Spleen (tissue), 11 donors: ENCODE measurements at regions not wholly inside any gene's neighbourhood (a gene's known extent, or its start where the extent isn't known, plus 50 kb on each side); places are given as distances from the start of the nearest gene placed in this dataset.

Source experiments
- DNase-seq: peaks from one replicate; pipeline ENCODE4 v3.0.0-alpha.2; 2020
- H3K27ac ChIP-seq, 8 donors: fragments of 200-600 bp; sonication (generic) in 7 of 8; 1 replicate in 4 of 8; 2 replicates in 4 of 8; pipeline versions ENCODE4 v1.5.0 to v1.8.0; 2016 to 2021; ENCODE audit warnings: inconsistent platforms in 4 of 8, mild to moderate bottlenecking in 4 of 8, moderate library complexity in 1 of 8
- H3K27me3 ChIP-seq, 7 donors: fragments of 200-600 bp; sonication (generic) in 6 of 7; replicated peaks in 1 of 7; 1 replicate in 4 of 7; 2 replicates in 3 of 7; pipeline versions ENCODE4 v1.5.0 to v1.8.0; 2016 to 2021; ENCODE audit warnings: inconsistent platforms in 3 of 7, mild to moderate bottlenecking in 1 of 7
- H3K36me3 ChIP-seq, 6 donors: fragments of 200-600 bp; sonication (generic) in 5 of 6; 1 replicate in 4 of 6; 2 replicates in 2 of 6; pipeline versions ENCODE4 v1.5.0 to v1.8.0; 2016 to 2021; ENCODE audit warnings: inconsistent platforms in 2 of 6
- H3K4me1 ChIP-seq, 6 donors: fragments of 200-600 bp; sonication (generic) in 5 of 6; 1 replicate in 3 of 6; 2 replicates in 3 of 6; pipeline versions ENCODE4 v1.5.0 to v1.8.0; 2016 to 2021; ENCODE audit warnings: inconsistent platforms in 3 of 6
- H3K4me3 ChIP-seq, 8 donors: fragments of 200-600 bp; sonication (generic) in 7 of 8; 1 replicate in 4 of 8; 2 replicates in 4 of 8; pipeline versions ENCODE4 v1.5.0 to v1.8.0; 2016 to 2021; ENCODE audit warnings: inconsistent platforms in 4 of 8, mild to moderate bottlenecking in 4 of 8, moderate library complexity in 2 of 8
- H3K9me3 ChIP-seq, 8 donors: fragments of 200-600 bp; sonication (generic) in 7 of 8; 1 replicate in 4 of 8; 2 replicates in 4 of 8; pipeline versions ENCODE4 v1.5.0 to v1.8.0; 2016 to 2021; ENCODE audit warnings: inconsistent platforms in 4 of 8
- POLR2A ChIP-seq, 3 donors: fragments of 450-650 bp; IDR thresholded peaks; one replicate each; pipeline ENCODE4 v1.5.1; 2017; ENCODE audit warnings: antibody characterized with exemption in 3 of 3, mild to moderate bottlenecking in 1 of 3
- POLR2AphosphoS5 ChIP-seq, 3 donors: sonication (generic); formaldehyde crosslinking; IDR thresholded peaks; one replicate each; pipeline ENCODE4 v1.5.1; 2017; ENCODE audit warnings: antibody characterized with exemption in 3 of 3
- WGBS, 5 donors: extraction: QIAGEN DNeasy Blood & Tissue Kit in 3 of 5; methylation state at CpG; one replicate each; pipeline versions ENCODE4 v1.1.5 to v1.1.7; 2013 to 2018; 5-methylcytosine and 5-hydroxymethylcytosine counted together
- intact Hi-C: fragments of 100-400 bp; cut with DNase I; formaldehyde crosslinking; loops from one replicate; pipeline ENCODE4 v1.15.0; 2023; ENCODE audit warnings: low total_unique reads
- TF ChIP-seq, protein P1 (sequence below), 11 experiments: fragments of 200-600 bp in 7 of 11; fragments of 450-650 bp in 4 of 11; sonication (generic) in 4 of 11; IDR thresholded peaks in 8 of 11; conservative IDR thresholded peaks in 3 of 11; 1 replicate in 7 of 11; 2 replicates in 4 of 11; pipeline versions ENCODE4 v1.4.0 to v1.8.0; 2016 to 2021; ENCODE audit warnings: antibody characterized with exemption in 11 of 11, inconsistent platforms in 4 of 11, mild to moderate bottlenecking in 1 of 11
- donor health status: healthy with polysubstance abuse.
- donor health status: DM: no; HTN: no; CAD: no; lungs with moderate emphysema.
- donor health status: DM: no; HTN: no; CAD: no.
- donor health status: Bipolar disorder and iron deficiency.
- donor health status: healthy.
- donor health status: DM: no; HTN: no; CAD: no.
- donor health status: DM: yes; HTN: yes; CAD: no.

DNA sequence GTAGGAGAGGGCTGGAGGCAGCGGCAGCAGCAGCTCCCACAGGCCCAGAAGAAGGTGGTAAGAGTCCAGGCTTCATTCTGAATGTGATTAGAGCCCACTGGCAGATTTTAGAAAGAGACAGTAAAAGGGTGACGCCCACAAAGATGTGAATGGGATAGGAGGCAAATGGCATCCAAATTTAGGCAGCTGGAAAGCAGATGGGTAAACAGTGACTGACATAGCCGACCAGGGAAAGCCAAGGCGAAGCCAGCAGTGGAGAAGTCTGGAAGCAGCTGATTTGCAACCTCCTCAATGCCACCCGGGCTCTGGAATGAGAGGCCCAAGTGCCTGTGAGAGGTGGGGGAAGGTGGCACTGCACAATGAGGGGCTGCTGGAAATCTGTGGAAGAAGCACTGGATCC, 103.3 kb downstream of the C5orf15 start:
- peaks cover 0 to 11% (median 0%) of the 10 kb centered on the region in 7 donors for H3K27me3 ChIP-seq
- no peaks in the 10 kb centered on the region for H3K9me3 ChIP-seq
- peak; percentile 50 for DNase-seq
- 78 to 88% (median 80%) methylated on average over 5 of the region's 5 CpGs for WGBS, 5 donors
- TF ChIP-seq POLR2A (IDR thresholded peaks at IDR 0.05) = no peak
- TF ChIP-seq, protein P1, sequence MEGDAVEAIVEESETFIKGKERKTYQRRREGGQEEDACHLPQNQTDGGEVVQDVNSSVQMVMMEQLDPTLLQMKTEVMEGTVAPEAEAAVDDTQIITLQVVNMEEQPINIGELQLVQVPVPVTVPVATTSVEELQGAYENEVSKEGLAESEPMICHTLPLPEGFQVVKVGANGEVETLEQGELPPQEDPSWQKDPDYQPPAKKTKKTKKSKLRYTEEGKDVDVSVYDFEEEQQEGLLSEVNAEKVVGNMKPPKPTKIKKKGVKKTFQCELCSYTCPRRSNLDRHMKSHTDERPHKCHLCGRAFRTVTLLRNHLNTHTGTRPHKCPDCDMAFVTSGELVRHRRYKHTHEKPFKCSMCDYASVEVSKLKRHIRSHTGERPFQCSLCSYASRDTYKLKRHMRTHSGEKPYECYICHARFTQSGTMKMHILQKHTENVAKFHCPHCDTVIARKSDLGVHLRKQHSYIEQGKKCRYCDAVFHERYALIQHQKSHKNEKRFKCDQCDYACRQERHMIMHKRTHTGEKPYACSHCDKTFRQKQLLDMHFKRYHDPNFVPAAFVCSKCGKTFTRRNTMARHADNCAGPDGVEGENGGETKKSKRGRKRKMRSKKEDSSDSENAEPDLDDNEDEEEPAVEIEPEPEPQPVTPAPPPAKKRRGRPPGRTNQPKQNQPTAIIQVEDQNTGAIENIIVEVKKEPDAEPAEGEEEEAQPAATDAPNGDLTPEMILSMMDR (IDR thresholded peaks at IDR 0.05 in 8 of 11, conservative IDR thresholded peaks at IDR 0.05 in 3 of 11) = no peak
- no peak for TF ChIP-seq POLR2AphosphoS5 (IDR thresholded peaks at IDR 0.05)
- intact Hi-C loops = loop anchor here (5.0 to 10.0 kb wide), 2 partner anchors 110 to 443 kb away; no protein-coding TSS in a partner anchor
- H3K4me3 ChIP-seq = no peak overlapping the region
- peaks cover 0 to 13% (median 5%) of the 10 kb centered on the region in 6 donors for H3K4me1 ChIP-seq
- no peaks in the 10 kb centered on the region for H3K36me3 ChIP-seq
- no peak overlapping the region for H3K27ac ChIP-seq

DNA sequence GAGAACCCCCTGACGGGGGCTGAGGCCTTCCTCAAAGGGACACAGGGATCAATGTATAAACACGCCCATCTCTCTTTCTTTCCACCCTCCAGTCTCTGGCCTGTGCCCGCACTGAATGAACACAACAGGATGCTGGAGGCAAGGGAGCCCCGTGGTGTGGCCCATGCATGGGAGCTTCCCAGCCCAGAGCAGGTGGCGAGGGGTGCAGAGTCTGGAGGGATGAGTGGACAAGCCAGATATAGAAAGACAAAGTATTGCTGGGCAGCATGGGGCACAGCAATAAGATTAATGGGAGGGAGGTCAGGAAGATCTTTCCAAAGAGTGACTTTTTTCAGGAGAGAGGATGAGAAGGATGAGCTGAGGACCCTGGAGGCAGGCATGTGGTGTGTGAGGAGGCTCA, 103.7 kb downstream of the C5orf15 start:
- peaks cover 0 to 7% (median 0%) of the 10 kb centered on the region in 7 donors for H3K27me3 ChIP-seq
- TF ChIP-seq POLR2AphosphoS5 (IDR thresholded peaks at IDR 0.05) (no peak), POLR2A (IDR thresholded peaks at IDR 0.05) (no peak)
- TF ChIP-seq, protein P1 (IDR thresholded peaks at IDR 0.05 in 8 of 11, conservative IDR thresholded peaks at IDR 0.05 in 3 of 11) = no peak
- no peak overlapping the region for H3K27ac ChIP-seq
- no peaks in the 10 kb centered on the region for H3K9me3 ChIP-seq
- intact Hi-C loops = loop anchor here (5.0 to 10.0 kb wide), 2 partner anchors 110 to 442 kb away; no protein-coding TSS in a partner anchor
- no peaks in the 10 kb centered on the region for H3K36me3 ChIP-seq
- H3K4me3 ChIP-seq = no peak overlapping the region
- DNase-seq = peak; percentile 58
- 78 to 93% (median 83%) methylated on average over 5 of the region's 5 CpGs for WGBS, 5 donors
- H3K4me1 ChIP-seq = peaks cover 0 to 12% (median 5%) of the 10 kb centered on the region in 6 donors

DNA sequence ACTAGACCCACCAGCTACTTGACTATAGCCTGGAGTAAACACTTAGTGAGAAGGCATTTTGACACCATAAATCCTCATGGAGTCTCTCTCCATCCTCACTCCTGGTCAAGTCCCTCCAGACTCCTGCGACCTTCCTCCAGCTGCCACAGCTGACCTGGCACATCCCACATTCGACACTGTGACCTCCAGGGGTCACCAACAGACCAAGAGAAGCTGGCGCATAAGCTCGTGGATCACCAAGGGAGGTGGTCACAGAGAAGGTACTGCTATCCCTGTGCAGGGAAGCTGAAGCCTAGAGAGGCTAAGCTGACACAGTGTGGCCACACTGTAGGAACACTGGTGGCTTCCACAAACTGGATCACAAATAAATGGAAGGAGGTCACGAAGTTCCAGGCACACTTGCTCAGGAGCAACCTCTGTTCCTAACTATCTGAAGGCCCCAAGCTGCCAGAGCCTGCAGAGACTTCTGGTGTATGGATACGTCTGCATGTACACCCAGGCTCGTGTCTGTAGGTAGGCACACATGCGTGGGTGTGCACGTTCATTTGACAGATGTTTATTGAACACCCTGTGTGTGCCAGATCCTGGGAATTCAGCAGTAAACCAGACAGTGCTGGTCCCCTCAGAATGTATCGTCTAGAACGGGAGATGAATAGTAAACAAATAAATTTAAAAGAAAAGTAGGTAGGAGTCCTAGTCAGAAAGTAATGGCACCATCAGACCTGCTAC, 104.4 kb downstream of the C5orf15 start:
- H3K4me3 ChIP-seq = no peak overlapping the region
- H3K27me3 ChIP-seq = peaks cover 0 to 3% (median 0%) of the 10 kb centered on the region in 7 donors
- WGBS, 5 donors = 72 to 83% (median 79%) methylated on average over 11 of the region's 11 CpGs
- peaks cover 0 to 5% (median 1%) of the 10 kb centered on the region in 6 donors for H3K4me1 ChIP-seq
- no peaks in the 10 kb centered on the region for H3K36me3 ChIP-seq
- H3K9me3 ChIP-seq = no peaks in the 10 kb centered on the region
- TF ChIP-seq POLR2A (IDR thresholded peaks at IDR 0.05) (no peak), POLR2AphosphoS5 (IDR thresholded peaks at IDR 0.05) (no peak)
- TF ChIP-seq, protein P1 (IDR thresholded peaks at IDR 0.05 in 8 of 11, conservative IDR thresholded peaks at IDR 0.05 in 3 of 11) = no peak
- peak; percentile 60 for DNase-seq
- H3K27ac ChIP-seq = no peak overlapping the region
- intact Hi-C loops = loop anchor here (10.0 kb wide), 1 partner anchor 109 kb away; no protein-coding TSS in a partner anchor

DNA sequence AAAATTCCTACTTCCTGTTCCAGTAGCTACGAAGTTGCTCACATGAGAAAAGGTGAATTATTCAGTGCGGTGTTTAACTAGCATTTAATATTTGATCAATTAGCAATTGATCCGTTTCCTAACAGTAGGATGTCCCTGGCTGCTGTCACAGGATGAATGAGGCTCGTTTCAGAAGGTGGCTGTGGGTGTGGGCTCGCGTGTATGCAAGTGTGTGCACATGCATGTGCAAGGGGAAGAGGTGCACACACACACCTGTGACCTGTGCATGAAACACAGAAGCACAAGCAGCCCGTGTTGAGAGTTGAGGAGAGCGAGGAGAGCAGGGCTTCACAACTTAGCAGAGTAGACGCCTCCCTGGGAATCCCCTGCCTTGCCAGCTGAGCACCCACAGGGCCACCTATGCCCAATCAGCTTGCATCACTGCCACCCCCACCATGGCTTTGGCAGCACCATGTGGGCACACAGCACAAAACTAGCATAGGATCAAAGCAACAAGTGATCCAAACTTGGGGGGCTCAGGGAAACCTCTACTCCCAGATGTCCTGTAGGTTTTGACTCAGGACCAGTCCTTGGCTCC, 107.2 kb downstream of the C5orf15 start:
- intact Hi-C loops = loop anchor here (10.0 kb wide), 1 partner anchor 106 kb away; no protein-coding TSS in a partner anchor
- Histone ChIP-seq H3K27me3 (peaks cover 0 to 2% (median 0%) of the 10 kb centered on the region in 7 donors), H3K36me3 (no peaks in the 10 kb centered on the region), H3K27ac (no peak overlapping the region), H3K4me1 (no peaks in the 10 kb centered on the region), H3K9me3 (peaks cover 0 to 7% (median 0%) of the 10 kb centered on the region in 8 donors), H3K4me3 (no peak overlapping the region)
- WGBS, 5 donors = 60 to 70% (median 69%) methylated on average over 9 of the region's 9 CpGs
- DNase-seq = peak; percentile 37
- TF ChIP-seq, protein P1 (IDR thresholded peaks at IDR 0.05 in 8 of 11, conservative IDR thresholded peaks at IDR 0.05 in 3 of 11) = no peak
- no peak for TF ChIP-seq POLR2AphosphoS5 (IDR thresholded peaks at IDR 0.05)
- no peak for TF ChIP-seq POLR2A (IDR thresholded peaks at IDR 0.05)
